AG09319 (cell line): ENCODE measurements at regions not wholly inside any gene's neighbourhood (a gene's known extent, or its start where the extent isn't known, plus 50 kb on each side); places are given as distances from the start of the nearest gene placed in this dataset.

Source experiments
- DNase-seq: peaks from one replicate; pipeline ENCODE4 v3.0.0-alpha.2; 2010; ENCODE audit warnings: low read depth; ENCODE audit errors: extremely low read depth
- TF ChIP-seq, protein P1 (sequence below): IDR thresholded peaks from 2 replicates; pipeline ENCODE4 v1.5.1; 2011; ENCODE audit warnings: low read depth, mild to moderate bottlenecking, inconsistent platforms, low read length, moderate library complexity

DNA sequence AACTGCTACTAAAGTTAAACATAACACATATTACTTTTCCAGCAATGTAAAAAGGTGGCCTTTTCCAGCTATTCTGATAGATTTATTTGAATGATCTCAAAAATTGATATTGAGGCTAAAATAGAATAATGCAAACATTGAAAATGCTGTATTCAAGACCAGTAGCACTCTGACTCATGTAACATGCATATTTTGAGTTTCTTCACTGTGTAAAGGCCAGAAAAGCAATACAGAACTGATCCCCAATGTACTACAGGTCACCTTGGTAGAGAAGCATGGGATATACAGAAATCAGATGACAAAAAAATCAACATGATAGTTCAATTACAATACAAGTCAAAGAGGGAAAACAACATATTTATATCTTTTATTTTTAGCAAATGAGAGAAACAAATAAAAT, 419.6 kb downstream of the DIPK2A start:
- TF ChIP-seq, protein P1, sequence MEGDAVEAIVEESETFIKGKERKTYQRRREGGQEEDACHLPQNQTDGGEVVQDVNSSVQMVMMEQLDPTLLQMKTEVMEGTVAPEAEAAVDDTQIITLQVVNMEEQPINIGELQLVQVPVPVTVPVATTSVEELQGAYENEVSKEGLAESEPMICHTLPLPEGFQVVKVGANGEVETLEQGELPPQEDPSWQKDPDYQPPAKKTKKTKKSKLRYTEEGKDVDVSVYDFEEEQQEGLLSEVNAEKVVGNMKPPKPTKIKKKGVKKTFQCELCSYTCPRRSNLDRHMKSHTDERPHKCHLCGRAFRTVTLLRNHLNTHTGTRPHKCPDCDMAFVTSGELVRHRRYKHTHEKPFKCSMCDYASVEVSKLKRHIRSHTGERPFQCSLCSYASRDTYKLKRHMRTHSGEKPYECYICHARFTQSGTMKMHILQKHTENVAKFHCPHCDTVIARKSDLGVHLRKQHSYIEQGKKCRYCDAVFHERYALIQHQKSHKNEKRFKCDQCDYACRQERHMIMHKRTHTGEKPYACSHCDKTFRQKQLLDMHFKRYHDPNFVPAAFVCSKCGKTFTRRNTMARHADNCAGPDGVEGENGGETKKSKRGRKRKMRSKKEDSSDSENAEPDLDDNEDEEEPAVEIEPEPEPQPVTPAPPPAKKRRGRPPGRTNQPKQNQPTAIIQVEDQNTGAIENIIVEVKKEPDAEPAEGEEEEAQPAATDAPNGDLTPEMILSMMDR, result no peak

DNA sequence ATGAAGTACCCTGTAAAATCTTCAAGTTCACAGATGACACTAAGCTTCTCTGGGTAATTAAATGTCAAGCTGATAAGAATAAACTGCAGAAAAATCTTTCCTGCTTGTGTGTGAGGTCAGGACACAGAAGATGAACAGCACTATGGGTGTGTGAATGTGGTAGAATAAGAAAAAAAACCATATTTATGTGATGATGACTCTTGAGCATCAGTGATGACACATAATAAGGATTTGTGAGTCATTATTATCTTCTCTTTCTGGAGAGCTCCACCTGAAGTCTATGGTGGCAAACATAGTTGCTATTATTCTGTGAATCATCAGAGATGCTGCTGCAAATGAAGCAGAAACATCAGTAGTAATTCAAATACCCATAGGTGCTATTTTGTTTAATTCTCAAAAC, 422.4 kb downstream of the DIPK2A start:
- DNase-seq, result no peak
- TF ChIP-seq, protein P1, result no peak

More for the DNA sequence above, 419.6 kb downstream of the DIPK2A start:
- DNase-seq, result no peak

DNA sequence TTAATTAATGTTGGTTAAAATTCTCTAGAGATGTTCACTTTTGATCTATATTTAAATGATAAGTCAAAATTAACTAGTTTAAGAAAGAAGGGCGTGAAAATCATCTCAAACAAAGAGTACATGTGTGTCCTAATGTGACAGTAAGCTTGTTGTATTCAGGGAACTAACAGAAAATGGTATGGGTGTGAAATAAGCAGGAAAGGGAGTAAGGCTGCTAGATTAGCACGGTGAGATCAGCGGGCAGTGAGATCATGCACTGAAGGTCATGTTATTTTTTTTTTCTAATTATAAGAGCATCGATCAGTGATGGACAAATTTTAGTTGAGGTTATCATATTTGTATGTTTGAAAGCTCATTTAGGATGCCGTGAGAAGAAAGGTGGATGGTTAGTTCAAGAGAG, 430.8 kb downstream of the DIPK2A start:
- DNase-seq, result no peak
- TF ChIP-seq, protein P1, result no peak

DNA sequence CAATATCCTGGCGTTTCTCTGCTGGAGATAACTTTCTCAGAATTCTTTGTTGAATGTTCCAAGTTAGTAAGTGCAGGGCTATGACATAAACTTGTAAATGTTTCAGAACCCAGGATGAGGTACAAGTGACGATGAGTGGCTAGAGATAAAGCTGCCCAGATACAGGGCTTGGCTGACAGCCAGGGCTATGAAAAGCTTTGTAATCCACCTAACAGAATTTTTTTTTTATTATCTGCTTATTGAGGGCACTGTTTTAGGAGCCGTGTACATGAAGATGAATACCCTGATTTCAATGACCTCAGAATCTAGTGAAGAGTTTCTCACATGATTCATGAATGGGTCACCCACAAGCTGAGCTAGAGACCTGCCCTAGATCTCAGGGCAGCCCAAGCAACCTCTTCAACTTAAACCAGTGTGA, 431.4 kb downstream of the DIPK2A start:
- DNase-seq, result no peak
- TF ChIP-seq, protein P1, result no peak

DNA sequence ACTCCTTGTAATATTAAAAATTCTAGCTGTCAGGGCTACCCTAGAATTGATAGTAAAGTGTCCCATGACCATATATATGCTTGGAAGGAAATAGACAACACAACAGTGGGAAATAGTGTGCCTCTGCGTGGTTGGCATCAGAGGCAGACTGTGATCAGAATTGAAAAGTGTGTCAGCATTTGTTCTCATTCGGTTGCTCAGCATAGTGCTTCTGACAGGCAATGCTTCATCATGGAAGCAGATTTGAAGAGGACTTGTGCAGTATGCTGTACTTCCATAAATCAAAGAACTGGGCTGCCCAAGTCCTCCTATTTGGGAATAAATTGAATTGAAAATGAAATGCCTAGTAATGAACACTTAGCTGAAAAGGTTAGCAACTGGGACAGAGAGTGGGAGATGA, 435.7 kb downstream of the DIPK2A start:
- no peak for DNase-seq
- TF ChIP-seq, protein P1, result no peak

DNA sequence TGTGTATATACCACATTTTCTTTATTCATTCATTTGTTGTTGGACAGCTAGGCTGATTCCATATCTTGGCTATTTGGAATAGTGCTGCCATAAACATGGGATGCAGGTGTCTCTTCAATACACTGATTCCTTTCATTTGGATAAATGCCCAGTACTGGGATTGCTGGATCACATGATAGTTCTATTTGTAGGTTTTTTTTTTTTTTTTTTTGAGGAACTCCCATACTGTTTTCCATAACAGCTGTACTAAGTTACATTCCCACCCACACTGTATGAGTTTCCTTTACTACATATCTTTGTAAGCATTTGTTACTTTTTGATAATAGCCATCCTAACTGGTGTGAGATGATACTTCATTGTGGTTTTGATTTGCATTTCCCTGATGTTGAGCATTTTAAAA, 437.7 kb downstream of the DIPK2A start:
- no peak for DNase-seq
- TF ChIP-seq, protein P1, result no peak

DNA sequence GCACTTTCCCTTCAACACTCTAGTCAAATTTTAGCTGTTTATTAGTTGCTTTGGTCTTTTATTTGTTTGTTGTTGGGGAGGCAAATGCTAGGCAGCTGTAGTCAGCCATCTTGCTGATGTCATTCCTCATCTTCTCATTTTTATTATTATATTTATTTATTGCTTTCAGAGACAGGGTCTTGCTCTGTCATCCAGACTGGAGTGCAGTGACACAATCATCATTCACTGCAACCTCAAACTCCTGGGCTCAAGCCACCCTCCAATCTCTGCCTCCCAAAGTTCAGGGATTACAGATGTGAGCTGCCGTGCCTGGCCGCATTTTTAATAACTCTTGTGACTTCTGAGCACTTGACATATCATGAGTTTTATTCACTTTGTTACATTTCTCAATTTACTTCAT, 441.4 kb downstream of the DIPK2A start:
- DNase-seq, result no peak
- TF ChIP-seq, protein P1, result no peak

DNA sequence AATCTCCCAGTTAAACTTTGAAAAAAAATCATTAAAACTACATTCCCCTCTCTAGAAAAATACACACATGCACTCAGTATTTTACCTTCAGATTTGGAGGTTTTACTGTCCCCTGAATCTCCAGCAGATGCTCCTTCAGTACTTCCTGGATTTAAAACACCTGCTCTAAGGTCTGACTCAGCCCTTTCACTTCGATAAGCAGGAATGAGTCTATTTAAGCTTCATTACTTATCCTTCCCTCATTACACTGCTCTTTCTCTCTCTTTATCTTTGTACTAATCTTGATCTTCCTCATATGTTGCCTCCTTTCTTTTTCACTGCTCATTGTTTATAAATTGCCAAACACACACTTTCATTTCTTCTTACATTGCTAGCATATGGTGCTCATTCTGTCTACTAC, 443.9 kb downstream of the DIPK2A start:
- no peak for DNase-seq
- TF ChIP-seq, protein P1, result no peak
